ENCODE measurements at regions not wholly inside any gene's neighbourhood (a gene's known extent, or its start where the extent isn't known, plus 50 kb on each side); places are given as distances from the start of the nearest gene placed in this dataset.

DNA sequence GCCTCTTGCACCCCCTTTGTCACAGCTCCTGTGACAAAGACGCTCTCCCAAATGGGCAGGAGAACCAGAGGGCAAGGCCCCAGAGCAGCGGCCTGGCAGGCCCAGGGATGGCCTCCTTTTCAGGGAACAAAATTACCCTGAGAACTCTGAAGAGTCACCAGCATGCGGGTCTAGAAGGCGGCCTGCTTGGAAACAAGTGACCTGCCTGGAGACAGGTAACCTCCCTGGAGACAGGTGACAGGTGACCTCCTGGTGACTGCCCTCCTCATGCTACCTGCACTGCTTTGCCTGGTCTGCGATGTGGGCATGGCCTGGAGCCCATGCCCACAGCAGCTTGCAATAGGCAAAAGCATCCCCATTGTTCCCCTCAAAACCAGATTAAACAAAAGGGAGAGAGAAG lies 86.5 kb upstream of the ZC3H12A start:
- H3K27ac ChIP-seq = no peak overlapping the region
- TF ChIP-seq, protein P1, sequence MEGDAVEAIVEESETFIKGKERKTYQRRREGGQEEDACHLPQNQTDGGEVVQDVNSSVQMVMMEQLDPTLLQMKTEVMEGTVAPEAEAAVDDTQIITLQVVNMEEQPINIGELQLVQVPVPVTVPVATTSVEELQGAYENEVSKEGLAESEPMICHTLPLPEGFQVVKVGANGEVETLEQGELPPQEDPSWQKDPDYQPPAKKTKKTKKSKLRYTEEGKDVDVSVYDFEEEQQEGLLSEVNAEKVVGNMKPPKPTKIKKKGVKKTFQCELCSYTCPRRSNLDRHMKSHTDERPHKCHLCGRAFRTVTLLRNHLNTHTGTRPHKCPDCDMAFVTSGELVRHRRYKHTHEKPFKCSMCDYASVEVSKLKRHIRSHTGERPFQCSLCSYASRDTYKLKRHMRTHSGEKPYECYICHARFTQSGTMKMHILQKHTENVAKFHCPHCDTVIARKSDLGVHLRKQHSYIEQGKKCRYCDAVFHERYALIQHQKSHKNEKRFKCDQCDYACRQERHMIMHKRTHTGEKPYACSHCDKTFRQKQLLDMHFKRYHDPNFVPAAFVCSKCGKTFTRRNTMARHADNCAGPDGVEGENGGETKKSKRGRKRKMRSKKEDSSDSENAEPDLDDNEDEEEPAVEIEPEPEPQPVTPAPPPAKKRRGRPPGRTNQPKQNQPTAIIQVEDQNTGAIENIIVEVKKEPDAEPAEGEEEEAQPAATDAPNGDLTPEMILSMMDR (IDR thresholded peaks at IDR 0.05) = no peak
- H3K4me3 ChIP-seq = no peak overlapping the region
- DNase-seq (ENCODE audit: low spot score) = no peak

DNA sequence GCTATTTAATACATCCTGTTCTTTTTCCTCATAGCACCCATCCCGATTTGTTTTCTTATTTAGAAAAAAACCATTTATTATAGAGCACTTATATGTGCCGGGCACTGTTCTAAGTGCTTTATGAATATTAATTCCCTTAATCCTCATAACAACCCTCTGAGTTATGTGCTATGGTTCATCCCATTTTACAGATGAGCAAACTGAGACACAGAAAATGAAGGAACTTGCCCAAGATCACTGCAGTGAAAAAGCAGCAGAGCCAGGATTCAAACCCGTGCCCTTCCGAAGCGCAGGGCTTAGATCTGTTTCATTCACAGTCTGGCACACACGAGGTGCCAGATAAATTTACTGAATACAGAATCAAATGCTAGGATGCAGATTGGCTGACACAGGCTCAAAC lies 85.1 kb upstream of the ZC3H12A start:
- Histone ChIP-seq H3K27ac (no peak overlapping the region), H3K4me3 (no peak overlapping the region)
- TF ChIP-seq, protein P1 (IDR thresholded peaks at IDR 0.05) = no peak
- no peak for DNase-seq (ENCODE audit: low spot score)

DNA sequence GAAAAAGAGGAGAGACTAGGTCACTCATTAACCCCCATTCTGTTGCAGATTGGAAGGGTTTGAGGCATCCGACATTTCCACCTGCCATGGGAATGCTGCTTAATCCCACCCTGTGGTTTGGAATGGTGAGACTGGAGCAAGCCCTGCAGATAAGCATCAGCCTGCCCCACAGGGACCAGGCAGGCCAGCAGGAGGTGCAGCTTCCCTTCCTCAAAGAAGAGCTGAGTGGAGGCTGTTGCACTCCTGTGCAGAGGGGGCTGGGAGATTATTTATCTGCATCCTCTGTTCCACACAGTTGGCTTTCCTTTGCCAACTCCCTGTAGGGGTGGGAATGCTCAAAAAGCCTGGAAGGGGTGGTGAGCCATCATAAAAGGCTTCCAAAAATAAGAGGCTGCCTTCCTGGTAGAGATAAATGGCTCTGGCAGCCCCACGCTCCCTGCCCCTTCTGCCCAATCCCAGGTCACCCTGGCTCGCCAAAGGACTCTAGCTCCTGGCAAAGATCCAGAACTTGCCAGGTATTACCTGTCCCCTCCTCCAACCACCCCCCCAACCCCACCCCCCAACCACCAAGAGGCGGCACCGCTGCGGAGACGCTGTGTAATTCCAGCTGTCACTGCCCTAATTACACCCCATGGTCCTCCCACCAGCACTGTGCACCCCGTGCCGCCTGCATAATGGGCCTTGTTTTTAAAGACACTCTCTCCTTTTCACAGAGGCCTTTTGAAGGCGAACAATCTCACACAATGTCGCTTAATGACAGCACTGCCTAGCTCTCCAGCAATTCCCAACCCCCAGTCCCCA lies 83.0 kb upstream of the ZC3H12A start:
- H3K27ac ChIP-seq = no peak overlapping the region
- TF ChIP-seq, protein P1 (IDR thresholded peaks at IDR 0.05) = no peak
- H3K4me3 ChIP-seq = no peak overlapping the region
- no peak for DNase-seq (ENCODE audit: low spot score)

DNA sequence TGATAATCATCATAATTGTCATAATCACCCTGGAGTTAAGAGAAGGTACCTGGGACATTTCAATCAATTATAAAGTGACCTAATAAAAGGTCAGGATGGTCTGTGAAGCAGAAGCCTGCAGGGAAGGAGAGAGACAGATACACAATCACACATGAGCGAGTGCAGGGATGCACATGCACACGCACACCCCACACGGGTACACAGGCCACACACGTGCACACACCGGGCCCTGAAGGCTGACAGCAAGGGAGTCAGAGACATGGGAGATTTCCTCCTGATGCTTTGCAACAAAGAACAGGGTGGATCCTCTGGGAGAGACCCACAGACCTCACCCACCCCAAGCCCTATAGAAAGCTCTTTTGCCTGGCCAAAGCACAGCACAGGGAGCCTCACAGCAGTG lies 82.3 kb upstream of the ZC3H12A start:
- Histone ChIP-seq H3K27ac (no peak overlapping the region), H3K4me3 (no peak overlapping the region)
- DNase-seq (ENCODE audit: low spot score) = no peak
- TF ChIP-seq, protein P1 (IDR thresholded peaks at IDR 0.05) = no peak

DNA sequence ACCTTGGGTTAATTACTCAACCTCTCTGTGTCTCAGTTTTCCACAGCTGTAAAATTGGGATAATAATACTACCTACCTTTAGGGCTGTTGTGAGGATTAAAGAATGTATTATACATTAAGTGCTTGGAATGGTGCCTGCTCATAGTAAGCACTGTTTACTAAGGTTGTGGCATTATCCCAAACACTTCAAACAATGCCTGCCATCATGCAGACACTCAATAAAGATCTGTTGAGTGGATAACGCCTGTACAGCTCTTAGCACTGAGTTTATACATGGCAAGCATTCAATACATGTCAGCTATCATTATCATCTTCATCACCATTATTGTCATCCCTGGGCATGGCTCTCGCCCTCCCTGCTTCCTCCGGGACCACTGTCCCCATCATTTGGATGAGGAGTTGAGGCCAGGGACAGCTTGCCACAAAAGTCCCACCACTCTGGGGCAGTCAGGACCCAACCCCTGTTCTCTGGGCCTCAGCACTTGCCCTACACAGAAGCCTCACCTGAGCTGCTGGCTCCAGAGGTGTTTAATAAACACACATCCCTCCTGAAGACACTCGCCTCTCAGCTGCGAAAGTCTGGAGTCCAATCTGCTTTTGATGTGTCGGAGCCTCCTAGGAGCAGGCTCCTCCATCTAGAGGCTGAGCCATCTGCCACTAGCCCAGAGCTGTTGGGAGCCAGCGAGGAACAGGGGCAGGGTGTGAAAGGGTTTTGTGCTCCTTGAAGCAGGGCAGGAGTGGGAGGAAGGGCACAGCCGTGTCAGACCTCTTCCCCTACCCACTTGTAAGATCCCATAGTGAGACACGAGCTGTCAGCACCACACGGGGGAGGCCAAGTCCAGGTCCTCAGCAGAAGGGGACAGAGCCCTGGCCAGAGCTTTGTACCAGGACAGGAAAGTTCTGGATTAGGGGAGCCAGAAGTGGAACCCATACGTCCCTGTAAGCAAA lies 80.9 kb upstream of the ZC3H12A start:
- Histone ChIP-seq H3K4me3 (no peak overlapping the region), H3K27ac (no peak overlapping the region)
- DNase-seq (ENCODE audit: low spot score) = no peak
- TF ChIP-seq, protein P1 (IDR thresholded peaks at IDR 0.05) = no peak

DNA sequence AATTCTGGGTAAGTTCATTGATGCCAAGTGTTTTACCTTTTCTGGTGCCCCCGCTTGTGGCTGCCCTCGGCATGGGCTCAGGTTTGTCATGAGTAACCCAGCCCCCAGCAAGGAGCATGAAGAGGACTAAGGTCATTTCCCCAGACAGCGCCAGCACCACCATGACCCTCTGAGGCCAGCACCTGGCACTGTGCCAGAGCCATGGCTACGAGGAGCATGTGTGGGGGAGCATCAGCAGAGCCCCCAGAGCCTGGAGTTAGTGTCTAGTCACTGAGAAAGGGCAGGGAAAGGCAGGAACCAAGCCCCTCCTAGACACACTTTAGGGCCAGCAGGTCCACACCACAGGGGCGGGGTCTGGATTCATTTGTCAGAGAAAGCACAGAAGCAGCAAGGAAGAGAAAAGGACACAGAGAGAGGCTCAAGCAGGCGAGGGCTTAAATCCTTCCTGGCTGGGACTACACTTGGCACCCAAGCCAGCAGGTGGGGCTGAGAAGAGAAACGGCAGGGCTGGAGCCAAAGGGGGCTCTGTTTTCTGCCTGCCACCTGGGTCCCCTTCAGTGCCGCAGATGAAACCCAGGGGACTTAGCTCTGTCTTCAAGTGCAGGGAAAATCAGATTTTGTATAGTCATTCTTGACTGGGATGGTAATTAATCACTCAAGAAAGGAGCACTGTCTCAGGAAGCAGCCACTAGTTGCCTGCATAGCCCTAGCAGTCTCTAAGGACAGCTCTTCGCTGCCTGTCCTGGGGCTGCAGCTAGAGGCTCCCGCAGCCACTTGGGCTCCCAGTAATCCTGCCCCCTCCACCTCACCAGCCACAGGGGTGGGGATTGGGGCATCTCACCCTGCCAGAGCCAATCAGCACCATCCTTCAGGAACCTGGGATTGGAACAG lies 79.6 kb upstream of the ZC3H12A start:
- DNase-seq (ENCODE audit: low spot score) = no peak
- H3K27ac ChIP-seq = no peak overlapping the region
- no peak overlapping the region for H3K4me3 ChIP-seq
- TF ChIP-seq, protein P1 (IDR thresholded peaks at IDR 0.05) = no peak

All from coronary artery (tissue), 2 donors.